SJCRH30 (cell line): ENCODE measurements at regions not wholly inside any gene's neighbourhood (a gene's known extent, or its start where the extent isn't known, plus 50 kb on each side); places are given as distances from the start of the nearest gene placed in this dataset.
"Not testable (repeated sequence)": the region's sequence is repeated elsewhere in the genome, so short reads cannot be mapped to it uniquely, and the experiment has no call there.

Source experiments
- DNase-seq, 2 experiments: peaks; one replicate each; pipeline ENCODE4 v3.0.0-alpha.2; 2015 to 2020
- H3K27ac ChIP-seq: fragments of 250-450 bp; sonication (Bioruptor Pico); 2 replicates; pipeline ENCODE4 v1.5.1; 2020; ENCODE audit warnings: mild to moderate bottlenecking, moderate library complexity
- H3K27me3 ChIP-seq: fragments of 250-450 bp; sonication (Bioruptor Pico); 2 replicates; pipeline ENCODE4 v1.5.1; 2020; ENCODE audit warnings: mild to moderate bottlenecking, moderate library complexity
- H3K36me3 ChIP-seq: fragments of 250-450 bp; sonication (Bioruptor Pico); 2 replicates; pipeline ENCODE4 v1.5.1; 2020; ENCODE audit warnings: mild to moderate bottlenecking, moderate library complexity
- H3K4me1 ChIP-seq: fragments of 250-450 bp; sonication (Bioruptor Pico); 2 replicates; pipeline ENCODE4 v1.5.1; 2020; ENCODE audit warnings: mild to moderate bottlenecking, moderate library complexity
- H3K4me3 ChIP-seq: fragments of 250-450 bp; sonication (Bioruptor Pico); 2 replicates; pipeline ENCODE4 v1.5.1; 2020; ENCODE audit warnings: mild to moderate bottlenecking, moderate library complexity
- H3K9me3 ChIP-seq: fragments of 250-450 bp; sonication (Bioruptor Pico); replicated peaks from 2 replicates; pipeline ENCODE4 v1.5.1; 2020; ENCODE audit warnings: mild to moderate bottlenecking, moderate library complexity

DNA sequence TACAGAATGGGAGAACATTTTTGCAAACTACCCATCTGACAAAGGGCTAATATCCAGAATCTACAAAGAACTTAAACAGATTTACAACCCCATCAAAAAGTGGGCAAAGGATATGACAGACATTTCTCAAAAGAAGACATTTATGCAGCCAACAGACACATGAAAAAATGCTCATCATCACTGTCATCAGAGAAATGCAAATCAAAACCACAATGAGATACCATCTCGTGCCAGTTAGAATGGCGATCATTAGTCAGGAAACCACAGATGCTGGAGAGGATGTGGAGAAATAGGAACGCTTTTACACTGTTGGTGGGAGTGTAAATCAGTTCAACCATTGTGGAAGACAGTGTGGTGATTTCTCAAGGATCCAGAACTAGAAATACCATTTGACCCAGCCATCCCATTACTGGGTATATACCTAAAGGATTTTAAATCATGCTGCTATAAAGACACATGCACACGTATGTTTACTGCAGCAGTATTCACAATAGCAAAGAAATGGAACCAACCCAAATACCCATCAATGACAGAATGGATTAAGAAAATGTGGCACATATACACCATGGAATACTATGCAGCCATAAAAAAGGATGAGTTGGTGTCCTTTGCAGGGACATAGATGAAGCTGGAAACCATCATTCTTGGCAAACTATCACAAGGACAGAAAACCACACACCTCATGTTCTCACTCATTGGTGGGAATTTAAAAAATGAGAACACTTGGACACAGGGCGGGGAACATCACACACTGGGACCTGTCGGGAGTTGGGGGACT lies 317.7 kb upstream of the THBS1 start:
- not testable (repeated sequence) for H3K36me3 ChIP-seq, DNase-seq, H3K4me3 ChIP-seq, H3K27me3 ChIP-seq, H3K27ac ChIP-seq, H3K9me3 ChIP-seq
- peaks cover 18% of the 10 kb centered on the region for H3K4me1 ChIP-seq

DNA sequence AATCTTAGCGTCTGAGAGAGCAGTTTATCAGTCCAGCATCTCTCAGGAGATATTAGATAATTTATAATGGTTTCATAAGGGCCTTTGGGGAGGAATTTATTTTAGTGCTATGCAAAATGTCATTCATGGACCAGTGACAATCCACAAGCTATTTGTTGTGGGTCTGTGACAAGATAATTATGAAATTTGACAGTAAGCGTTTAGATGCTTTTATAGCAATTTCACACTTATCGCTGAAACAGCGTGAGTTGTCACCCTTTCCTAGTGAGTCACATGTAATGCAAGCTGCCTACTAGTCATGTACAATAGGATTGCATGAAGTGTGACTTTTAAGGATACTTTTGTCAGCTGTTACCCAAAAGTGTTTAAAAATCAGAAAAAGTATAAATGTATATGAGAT lies 315.6 kb upstream of the THBS1 start:
- no peaks in the 10 kb centered on the region for H3K27me3 ChIP-seq
- peaks cover 27% of the 10 kb centered on the region for H3K4me1 ChIP-seq
- no peak overlapping the region for H3K27ac ChIP-seq
- H3K9me3 ChIP-seq: 0 out of 2 replicates have a peak, but pooled peaks cover 9% of the 10 kb centered on the region
- H3K4me3 ChIP-seq: no peak overlapping the region
- DNase-seq: no peak
- H3K36me3 ChIP-seq: no peaks in the 10 kb centered on the region

DNA sequence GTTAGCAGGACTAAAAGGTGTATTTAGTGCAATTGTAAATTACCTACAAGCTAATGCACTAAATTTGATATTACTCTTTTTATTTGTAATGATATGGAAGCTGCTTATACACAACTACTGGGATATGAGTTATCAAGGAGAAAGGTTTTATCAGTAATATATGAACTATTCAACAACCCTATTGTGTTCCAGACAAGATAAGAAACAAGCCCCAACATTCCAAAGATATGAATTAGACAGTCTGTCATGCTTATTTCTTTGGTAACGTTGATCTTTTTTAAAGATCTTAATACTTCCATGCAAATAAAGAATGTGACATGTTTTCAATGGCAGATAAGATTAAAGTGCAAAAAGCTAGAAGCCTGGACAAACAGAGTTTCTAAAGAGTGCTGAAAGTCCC lies 314.0 kb upstream of the THBS1 start:
- no peak overlapping the region for H3K27ac ChIP-seq
- H3K9me3 ChIP-seq: 0 out of 2 replicates have a peak, but pooled peaks cover 9% of the 10 kb centered on the region
- peaks cover 15% of the 10 kb centered on the region for H3K4me1 ChIP-seq

DNA sequence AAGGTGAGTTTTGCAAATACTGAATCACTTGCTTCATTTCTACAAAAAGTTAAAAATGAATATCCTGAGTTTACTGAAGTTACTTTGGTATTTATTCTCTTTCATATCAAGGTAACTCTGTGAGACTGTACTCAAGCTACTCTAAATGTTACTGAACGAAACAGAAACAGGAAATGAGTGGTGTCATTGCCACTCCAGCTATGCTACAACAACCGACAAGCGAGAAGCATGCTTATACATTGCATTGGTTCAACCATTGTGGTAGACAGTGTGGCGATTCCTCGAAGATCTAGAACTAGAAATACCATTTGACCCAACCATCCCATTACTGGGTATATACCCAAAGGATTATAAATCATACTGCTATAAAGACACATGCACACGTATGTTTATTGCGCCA lies 313.2 kb upstream of the THBS1 start:
- Histone ChIP-seq H3K4me1 (peaks cover 15% of the 10 kb centered on the region), H3K27ac (no peak overlapping the region), H3K36me3 (no peaks in the 10 kb centered on the region)

More for the DNA sequence above, 314.0 kb upstream of the THBS1 start:
- no peaks in the 10 kb centered on the region for H3K27me3 ChIP-seq
- H3K36me3 ChIP-seq: no peaks in the 10 kb centered on the region
- no peak for DNase-seq
- no peak overlapping the region for H3K4me3 ChIP-seq

DNA sequence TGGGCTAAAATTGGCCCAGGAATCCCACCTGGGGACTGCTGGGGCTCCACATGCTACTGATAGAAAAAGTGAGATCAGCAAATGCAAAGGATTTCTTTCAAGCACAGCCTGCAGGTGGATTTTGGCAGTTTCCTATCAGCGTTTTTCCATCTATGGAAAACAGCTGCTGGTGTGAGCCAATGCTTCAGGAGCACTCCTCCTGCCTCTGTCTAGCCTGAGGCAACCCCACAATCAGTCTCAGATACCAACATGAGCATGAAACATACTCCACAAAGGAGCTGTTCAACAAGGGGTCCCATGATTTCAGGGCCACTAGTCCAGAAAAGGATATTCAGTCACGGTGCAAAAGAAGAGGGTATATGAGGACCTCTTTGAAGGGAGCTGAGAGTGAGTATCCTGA lies 311.5 kb upstream of the THBS1 start:
- DNase-seq: peak; percentile 58 to 81
- H3K9me3 ChIP-seq: 0 out of 2 replicates have a peak, but pooled peaks cover 5% of the 10 kb centered on the region
- no peak overlapping the region for H3K4me3 ChIP-seq
- peaks cover 21% of the 10 kb centered on the region for H3K4me1 ChIP-seq
- no peaks in the 10 kb centered on the region for H3K36me3 ChIP-seq
- peak overlapping the region; percentile 18; the same call in 1 of the 2 replicates for H3K27ac ChIP-seq
- no peaks in the 10 kb centered on the region for H3K27me3 ChIP-seq

More for the DNA sequence above, 313.2 kb upstream of the THBS1 start:
- DNase-seq: no peak
- Histone ChIP-seq H3K27me3 (no peaks in the 10 kb centered on the region), H3K9me3 (0 out of 2 replicates have a peak, but pooled peaks cover 9% of the 10 kb centered on the region), H3K4me3 (no peak overlapping the region)

DNA sequence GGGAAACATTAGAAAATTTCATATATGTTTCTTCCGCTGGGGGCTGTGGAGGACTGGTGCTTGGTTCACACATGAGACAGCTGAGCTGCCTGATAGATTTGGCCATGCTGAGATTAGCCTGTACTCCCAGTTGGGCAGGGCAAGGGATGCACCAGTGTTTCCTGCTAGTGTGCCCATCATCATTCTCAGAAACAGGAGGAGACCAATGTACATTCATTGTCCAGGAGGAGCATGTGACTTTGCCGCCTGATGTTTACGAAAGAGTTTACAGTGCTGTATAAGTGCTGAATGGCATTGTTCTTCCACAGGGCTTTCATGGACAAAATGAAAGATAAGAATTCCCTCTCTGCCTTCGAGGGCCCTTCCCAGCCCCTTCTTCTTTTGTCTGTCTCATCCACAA lies 311.1 kb upstream of the THBS1 start:
- Histone ChIP-seq H3K27me3 (no peaks in the 10 kb centered on the region), H3K4me3 (no peak overlapping the region), H3K4me1 (peaks cover 21% of the 10 kb centered on the region), H3K27ac (peak overlapping the region; percentile 18; the same call in 1 of the 2 replicates), H3K9me3 (0 out of 2 replicates have a peak, but pooled peaks cover 5% of the 10 kb centered on the region), H3K36me3 (no peaks in the 10 kb centered on the region)
- DNase-seq: no peak

DNA sequence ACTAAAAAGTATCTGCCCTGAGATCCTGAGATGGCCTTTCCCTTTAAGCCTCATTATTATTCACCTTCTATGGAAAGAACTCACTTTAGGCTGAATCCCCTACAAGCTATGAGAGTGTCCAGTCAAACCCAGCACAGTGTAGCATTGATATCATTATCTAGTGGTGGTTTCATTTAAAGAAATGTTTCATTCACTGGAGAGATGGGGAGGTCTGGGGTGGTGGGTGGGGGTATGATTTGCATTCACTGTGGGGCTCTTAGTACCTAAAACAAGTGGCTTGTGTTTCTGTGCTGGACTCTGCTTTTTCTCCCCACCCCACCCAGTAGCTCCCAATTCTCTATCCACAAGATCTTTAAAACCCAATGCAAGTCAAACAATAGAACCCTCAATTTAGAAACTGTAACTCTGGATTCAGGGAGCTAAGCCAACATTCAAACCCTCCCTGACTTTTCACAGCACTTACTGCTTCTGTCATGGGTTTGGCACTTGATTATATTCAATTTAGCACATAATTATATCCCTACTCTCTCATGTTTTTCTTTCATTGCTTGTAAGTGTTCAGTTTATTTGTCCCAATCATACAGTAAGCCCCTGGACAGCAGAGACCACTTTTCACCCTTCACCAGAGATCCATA lies 310.5 kb upstream of the THBS1 start:
- H3K4me1 ChIP-seq: peaks cover 21% of the 10 kb centered on the region
- H3K27ac ChIP-seq: no peak overlapping the region
- 0 out of 2 replicates have a peak, but pooled peaks cover 5% of the 10 kb centered on the region for H3K9me3 ChIP-seq
- H3K4me3 ChIP-seq: no peak overlapping the region
- H3K36me3 ChIP-seq: no peaks in the 10 kb centered on the region
- H3K27me3 ChIP-seq: no peaks in the 10 kb centered on the region
- no peak for DNase-seq

DNA sequence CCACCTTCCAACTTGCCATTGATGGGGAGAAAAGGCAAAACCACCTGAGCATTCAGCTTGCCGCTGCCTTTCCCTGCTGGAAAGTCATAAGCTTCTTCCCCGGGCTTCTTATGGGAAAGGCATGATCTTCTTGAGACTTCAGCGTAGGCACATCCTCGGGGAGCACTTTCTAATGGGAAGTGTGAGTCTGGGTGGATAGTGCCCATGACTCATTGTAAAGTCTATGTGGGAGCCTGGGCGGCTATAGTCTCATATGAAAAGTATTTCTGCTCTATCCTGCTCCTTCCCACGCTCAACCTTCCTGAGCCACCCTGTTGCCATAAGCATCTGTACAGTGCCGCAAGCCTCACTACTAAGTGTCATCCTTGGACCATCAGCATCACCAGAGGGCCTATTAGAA lies 309.9 kb upstream of the THBS1 start:
- Histone ChIP-seq H3K4me1 (peaks cover 21% of the 10 kb centered on the region), H3K36me3 (no peaks in the 10 kb centered on the region), H3K27ac (no peak overlapping the region), H3K4me3 (no peak overlapping the region), H3K27me3 (no peaks in the 10 kb centered on the region), H3K9me3 (0 out of 2 replicates have a peak, but pooled peaks cover 5% of the 10 kb centered on the region)
- DNase-seq: no peak

DNA sequence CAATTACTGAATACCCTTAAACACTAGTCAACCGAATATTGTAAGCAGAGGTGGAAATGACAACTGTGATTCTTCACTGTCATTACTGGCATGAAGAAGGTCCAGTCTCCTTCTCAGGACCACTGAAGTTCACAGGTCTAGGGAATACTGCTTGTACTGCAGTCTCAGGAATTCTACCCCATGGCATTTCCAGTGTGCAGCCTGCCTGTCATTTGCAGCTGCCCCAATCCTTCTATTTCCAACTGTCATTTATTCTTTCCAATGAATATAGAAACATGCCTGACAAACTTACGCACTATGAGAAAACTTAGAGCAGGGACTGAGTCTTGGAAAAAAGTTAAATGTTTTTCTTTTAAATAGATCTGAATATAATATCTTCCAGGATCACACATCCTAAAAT lies 308.0 kb upstream of the THBS1 start:
- H3K27ac ChIP-seq: no peak overlapping the region
- no peaks in the 10 kb centered on the region for H3K27me3 ChIP-seq
- 0 out of 2 replicates have a peak, but pooled peaks cover 2% of the 10 kb centered on the region for H3K9me3 ChIP-seq
- no peak overlapping the region for H3K4me3 ChIP-seq
- peak; percentile 34 to 53 for DNase-seq
- H3K4me1 ChIP-seq: peaks cover 21% of the 10 kb centered on the region
- H3K36me3 ChIP-seq: no peaks in the 10 kb centered on the region

DNA sequence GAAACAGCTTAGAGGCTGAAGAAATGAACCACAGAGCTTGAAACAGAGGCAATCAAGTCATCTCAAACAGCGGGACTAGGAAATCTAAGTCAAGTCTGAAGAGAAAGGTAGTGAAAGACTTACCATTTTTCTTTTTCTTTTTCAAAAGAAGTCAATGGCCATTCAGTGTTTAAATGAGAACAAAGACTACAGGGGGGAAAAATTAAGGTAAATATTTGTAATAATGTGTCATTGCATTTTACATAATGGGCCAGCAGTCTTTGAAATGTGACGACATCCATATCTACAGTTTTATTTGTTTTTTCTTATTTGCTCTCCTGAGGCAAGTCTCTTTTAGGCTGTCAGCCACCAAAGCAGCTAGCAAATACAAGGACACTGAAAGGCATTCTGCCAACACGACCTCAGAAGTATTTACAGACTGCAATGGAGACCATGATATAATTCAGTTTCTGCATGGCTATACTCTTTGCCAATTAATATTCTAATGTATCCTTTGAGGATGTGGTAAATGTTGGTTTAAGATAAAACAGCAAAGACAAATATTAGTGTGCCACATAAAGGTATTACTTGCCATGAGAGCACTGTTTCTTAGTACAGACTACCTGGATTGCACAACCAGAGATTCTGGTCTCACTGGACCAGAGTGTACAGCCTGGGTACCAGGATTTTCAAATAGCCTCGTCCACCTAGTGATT lies 307.0 kb upstream of the THBS1 start:
- no peak overlapping the region for H3K4me3 ChIP-seq
- H3K36me3 ChIP-seq: no peaks in the 10 kb centered on the region
- no peaks in the 10 kb centered on the region for H3K9me3 ChIP-seq
- H3K27me3 ChIP-seq: no peaks in the 10 kb centered on the region
- no peak overlapping the region for H3K27ac ChIP-seq
- no peak for DNase-seq
- peaks cover 21% of the 10 kb centered on the region for H3K4me1 ChIP-seq

DNA sequence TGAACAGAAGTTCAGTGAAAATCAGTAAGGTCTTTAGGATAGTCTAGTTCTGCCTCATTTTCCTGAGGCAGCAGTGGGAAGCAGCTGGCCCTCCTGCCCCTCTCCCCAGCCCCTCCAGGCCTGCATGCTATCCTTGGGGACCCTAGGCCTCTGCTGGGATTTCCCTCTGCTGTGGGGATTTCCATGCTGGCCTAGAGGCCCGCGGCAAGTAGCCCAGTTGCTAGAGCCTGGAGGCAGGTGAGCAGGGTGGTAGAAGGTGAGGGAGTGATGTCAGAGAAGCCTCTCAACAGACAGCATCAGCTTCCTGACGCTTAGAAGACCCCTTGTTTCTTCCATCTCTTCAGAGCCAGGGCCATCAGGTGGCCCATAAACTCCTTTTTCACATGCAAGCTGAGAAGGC lies 305.8 kb upstream of the THBS1 start:
- peaks cover 11% of the 10 kb centered on the region for H3K4me1 ChIP-seq
- H3K27me3 ChIP-seq: no peaks in the 10 kb centered on the region
- H3K27ac ChIP-seq: no peak overlapping the region
- H3K36me3 ChIP-seq: no peaks in the 10 kb centered on the region
- no peaks in the 10 kb centered on the region for H3K9me3 ChIP-seq
- H3K4me3 ChIP-seq: no peak overlapping the region
- DNase-seq: no peak

DNA sequence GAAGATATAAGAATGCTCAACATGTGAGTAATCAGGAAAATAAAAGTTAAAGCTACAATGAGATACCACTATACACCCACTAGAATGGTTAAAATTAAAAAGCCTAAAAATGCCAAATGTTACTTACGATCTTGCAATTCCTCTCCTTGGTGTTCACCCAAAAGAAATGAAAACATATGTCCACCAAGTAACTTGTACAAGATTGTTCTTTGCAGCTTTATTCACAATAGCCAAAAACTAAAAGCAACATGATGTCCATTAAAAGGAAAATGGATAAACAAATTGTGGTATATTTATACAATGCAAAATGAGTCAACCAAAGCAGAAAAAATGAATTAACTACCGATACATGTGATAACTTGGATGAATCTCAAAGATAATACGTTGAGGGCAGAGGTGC lies 301.6 kb upstream of the THBS1 start:
- Histone ChIP-seq H3K27me3 (no peaks in the 10 kb centered on the region), H3K4me1 (peaks cover 17% of the 10 kb centered on the region), H3K9me3 (no peaks in the 10 kb centered on the region; the same call in 1 of the 2 replicates), H3K4me3 (no peak overlapping the region), H3K36me3 (no peaks in the 10 kb centered on the region), H3K27ac (no peak overlapping the region)
- DNase-seq: no peak

DNA sequence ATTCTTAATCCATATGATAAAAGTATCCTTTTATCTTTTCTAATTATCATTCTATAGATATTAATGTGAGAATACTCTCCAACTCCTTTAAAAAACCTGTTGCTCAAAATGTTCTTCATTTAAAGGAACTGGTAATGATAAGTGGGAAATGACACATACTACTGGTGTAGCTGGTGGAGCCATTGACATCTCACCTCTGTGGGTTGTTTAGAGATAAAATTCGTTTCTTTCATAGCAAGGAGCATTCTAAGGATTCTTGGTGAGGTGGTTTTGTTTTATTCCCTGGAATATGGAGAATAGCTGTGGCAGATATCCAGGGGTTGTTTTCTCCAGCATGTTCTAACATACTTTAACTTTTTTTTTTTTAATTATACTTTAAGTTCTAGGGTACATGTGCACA lies 299.8 kb upstream of the THBS1 start:
- no peak for DNase-seq
- Histone ChIP-seq H3K4me3 (no peak overlapping the region), H3K4me1 (peaks cover 24% of the 10 kb centered on the region), H3K27ac (no peak overlapping the region), H3K36me3 (no peaks in the 10 kb centered on the region), H3K27me3 (no peaks in the 10 kb centered on the region), H3K9me3 (no peaks in the 10 kb centered on the region; the same call in 1 of the 2 replicates)

DNA sequence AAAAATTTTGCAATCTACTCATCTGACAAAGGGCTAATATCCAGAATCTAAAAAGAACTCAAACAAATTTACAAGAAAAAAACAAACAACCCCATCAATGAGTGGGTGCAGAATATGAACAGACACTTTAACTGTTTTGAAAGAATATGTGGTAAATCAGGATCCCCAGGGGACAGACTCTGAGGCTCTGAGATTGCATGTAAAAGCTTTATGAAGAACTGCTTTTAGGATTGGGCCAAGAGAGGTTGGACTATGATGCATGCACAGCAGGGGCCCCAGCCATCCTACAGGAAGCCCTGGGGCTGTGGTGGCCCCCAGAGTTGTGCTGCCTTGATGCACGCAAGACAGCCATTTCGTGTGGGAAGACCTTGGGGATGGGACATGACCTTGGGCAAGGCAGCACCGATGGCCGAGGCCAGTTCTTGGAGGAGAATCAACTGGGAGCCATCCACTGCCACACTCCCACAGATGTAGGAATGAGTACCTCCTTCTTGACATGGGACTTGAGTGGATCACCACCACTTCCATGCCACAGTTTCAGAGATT lies 298.1 kb upstream of the THBS1 start:
- no peak overlapping the region for H3K4me3 ChIP-seq
- no peaks in the 10 kb centered on the region for H3K27me3 ChIP-seq
- no peaks in the 10 kb centered on the region for H3K36me3 ChIP-seq
- peaks cover 35% of the 10 kb centered on the region for H3K4me1 ChIP-seq
- H3K27ac ChIP-seq: no peak overlapping the region
- no peaks in the 10 kb centered on the region; the same call in 1 of the 2 replicates for H3K9me3 ChIP-seq
- DNase-seq: no peak
